ENCODE measurements at regions not wholly inside any gene's neighbourhood (a gene's known extent, or its start where the extent isn't known, plus 50 kb on each side); places are given as distances from the start of the nearest gene placed in this dataset.

DNA sequence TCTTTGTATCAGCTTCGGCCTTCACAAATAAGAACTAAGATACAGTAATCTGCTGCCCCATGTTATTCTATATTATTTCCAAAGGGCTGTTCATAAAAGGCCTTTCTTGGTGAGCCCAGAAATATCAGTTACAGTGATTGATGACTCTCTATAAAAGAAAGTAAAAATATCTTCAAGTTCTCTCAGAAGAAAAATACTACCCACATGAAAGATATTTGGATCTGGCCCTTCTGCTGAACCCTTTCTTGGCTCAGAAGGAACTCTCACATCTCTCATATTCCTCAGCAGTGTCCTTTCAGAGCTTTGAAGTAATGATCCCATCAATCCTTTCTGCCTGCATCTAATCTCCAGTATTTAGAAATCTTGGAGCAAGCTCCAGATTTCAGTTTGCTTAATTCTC is 76.3 kb upstream of the SLITRK1 start:
- H3K27me3 ChIP-seq (ENCODE audit: insufficient read depth, low read depth, severe bottlenecking) = no peaks in the 10 kb centered on the region
- no peak overlapping the region for H3K27ac ChIP-seq
- H3K4me3 ChIP-seq (ENCODE audit: low read depth, low read length) = no peak overlapping the region
- TF ChIP-seq, protein P1, sequence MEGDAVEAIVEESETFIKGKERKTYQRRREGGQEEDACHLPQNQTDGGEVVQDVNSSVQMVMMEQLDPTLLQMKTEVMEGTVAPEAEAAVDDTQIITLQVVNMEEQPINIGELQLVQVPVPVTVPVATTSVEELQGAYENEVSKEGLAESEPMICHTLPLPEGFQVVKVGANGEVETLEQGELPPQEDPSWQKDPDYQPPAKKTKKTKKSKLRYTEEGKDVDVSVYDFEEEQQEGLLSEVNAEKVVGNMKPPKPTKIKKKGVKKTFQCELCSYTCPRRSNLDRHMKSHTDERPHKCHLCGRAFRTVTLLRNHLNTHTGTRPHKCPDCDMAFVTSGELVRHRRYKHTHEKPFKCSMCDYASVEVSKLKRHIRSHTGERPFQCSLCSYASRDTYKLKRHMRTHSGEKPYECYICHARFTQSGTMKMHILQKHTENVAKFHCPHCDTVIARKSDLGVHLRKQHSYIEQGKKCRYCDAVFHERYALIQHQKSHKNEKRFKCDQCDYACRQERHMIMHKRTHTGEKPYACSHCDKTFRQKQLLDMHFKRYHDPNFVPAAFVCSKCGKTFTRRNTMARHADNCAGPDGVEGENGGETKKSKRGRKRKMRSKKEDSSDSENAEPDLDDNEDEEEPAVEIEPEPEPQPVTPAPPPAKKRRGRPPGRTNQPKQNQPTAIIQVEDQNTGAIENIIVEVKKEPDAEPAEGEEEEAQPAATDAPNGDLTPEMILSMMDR (IDR thresholded peaks at IDR 0.05; ENCODE audit: low read depth, low read length) = no peak
- no peaks in the 10 kb centered on the region for H3K9me3 ChIP-seq (ENCODE audit: severe bottlenecking)
- DNase-seq = no peak
- H3K36me3 ChIP-seq = no peaks in the 10 kb centered on the region

DNA sequence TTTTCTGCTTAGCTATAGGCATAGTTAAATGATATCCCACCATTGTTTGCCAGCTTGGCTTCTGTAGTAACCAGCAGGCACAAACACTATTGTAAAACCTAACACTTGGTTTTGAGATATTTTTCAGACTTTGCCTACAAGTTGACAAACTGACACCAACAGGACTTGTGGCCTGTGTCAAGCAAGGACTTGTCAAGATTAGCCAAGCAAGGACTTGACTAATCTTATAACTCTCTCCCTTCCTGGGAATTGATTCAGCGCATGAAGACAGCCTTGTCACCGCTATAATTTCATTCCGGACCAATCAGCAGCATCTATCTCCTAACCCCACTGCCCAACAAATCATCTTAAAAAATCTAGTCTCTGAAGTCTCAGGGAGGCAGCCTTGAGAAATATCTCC is 72.7 kb upstream of the SLITRK1 start:
- Histone ChIP-seq H3K27me3 (ENCODE audit: insufficient read depth, low read depth, severe bottlenecking) (no peaks in the 10 kb centered on the region), H3K27ac (no peak overlapping the region), H3K4me3 (ENCODE audit: low read depth, low read length) (no peak overlapping the region), H3K36me3 (no peaks in the 10 kb centered on the region), H3K9me3 (ENCODE audit: severe bottlenecking) (no peaks in the 10 kb centered on the region)
- TF ChIP-seq, protein P1 (IDR thresholded peaks at IDR 0.05; ENCODE audit: low read depth, low read length) = no peak
- no peak for DNase-seq

DNA sequence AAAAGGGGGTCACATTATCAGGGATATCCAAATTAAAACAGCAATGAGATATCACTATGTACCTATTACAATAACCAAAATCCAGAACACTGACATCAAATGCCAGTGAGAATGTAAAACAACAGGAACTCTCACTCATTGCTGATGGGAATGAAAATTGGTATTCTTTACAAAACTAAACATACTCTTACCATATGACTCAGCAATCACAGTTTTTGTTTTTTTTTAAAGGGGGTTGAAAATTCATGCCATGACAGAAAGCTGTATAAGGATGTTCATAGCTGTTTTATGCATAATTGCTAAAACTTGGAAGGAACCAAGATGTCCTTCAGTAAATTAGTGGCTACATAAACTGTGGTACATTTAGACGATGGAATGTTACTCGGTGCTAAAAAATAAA is 71.6 kb upstream of the SLITRK1 start:
- Histone ChIP-seq H3K27me3 (ENCODE audit: insufficient read depth, low read depth, severe bottlenecking) (no peaks in the 10 kb centered on the region), H3K27ac (no peak overlapping the region), H3K9me3 (ENCODE audit: severe bottlenecking) (no peaks in the 10 kb centered on the region), H3K4me3 (ENCODE audit: low read depth, low read length) (no peak overlapping the region), H3K36me3 (no peaks in the 10 kb centered on the region)
- TF ChIP-seq, protein P1 (IDR thresholded peaks at IDR 0.05; ENCODE audit: low read depth, low read length) = no peak
- DNase-seq = no peak

DNA sequence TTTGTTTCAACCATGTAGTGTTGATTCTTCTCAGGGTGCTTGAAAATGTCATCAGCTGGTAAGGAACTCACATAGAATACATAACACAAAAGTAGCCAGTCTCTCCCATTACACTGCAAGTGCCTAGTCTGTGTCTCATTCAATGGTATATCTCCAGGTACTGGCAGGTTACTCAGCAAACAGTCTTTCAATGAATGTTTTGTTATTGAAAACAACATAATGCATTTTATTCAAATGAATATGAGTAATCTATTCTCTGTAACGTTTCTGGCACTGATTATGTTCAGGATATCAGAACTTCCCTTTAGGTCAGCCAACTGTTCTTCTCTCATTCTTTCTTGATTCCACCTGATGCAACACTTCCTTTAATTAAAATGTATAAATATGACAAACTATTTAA is 68.0 kb upstream of the SLITRK1 start:
- H3K27ac ChIP-seq = no peak overlapping the region
- no peaks in the 10 kb centered on the region for H3K9me3 ChIP-seq (ENCODE audit: severe bottlenecking)
- H3K27me3 ChIP-seq (ENCODE audit: insufficient read depth, low read depth, severe bottlenecking) = no peaks in the 10 kb centered on the region
- no peaks in the 10 kb centered on the region for H3K36me3 ChIP-seq
- no peak overlapping the region for H3K4me3 ChIP-seq (ENCODE audit: low read depth, low read length)
- no peak for DNase-seq
- TF ChIP-seq, protein P1 (IDR thresholded peaks at IDR 0.05; ENCODE audit: low read depth, low read length) = no peak

DNA sequence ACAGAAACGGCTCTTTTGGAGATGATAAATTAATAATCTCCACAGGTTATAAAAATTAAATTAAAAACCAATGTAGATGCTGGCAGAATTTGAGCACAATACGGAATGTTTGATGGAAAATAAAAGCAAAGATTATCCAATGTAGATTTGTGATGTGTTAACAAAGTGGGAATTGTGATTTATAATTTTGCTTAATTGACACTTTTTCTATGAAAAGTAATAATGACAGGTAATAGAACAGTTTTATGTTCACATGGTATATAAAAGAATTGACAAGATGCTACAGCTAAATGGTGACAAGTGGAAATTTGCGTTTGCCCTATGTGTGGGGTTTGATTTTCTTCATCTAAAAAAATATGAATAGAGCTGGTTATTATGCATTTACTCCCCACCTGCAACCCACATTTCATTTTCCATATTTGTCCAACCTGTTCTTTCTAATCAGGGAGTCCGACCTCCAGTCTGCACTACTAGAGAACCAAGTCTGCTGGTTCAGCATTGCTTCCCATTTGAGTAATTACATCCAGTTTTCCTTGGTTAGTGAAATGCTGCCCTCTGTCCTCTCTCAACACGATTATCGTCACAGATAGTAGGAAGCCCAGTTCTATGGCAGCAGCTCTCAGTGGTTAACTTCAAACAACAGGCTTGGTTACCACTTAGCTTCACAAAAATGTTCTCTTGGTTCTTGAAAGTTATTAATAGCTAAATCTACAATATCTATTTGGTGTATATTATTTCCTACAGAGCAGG is 61.4 kb upstream of the SLITRK1 start:
- H3K27me3 ChIP-seq (ENCODE audit: insufficient read depth, low read depth, severe bottlenecking) = no peaks in the 10 kb centered on the region
- H3K27ac ChIP-seq = no peak overlapping the region
- H3K36me3 ChIP-seq = no peaks in the 10 kb centered on the region
- peaks cover 5% of the 10 kb centered on the region for H3K9me3 ChIP-seq (ENCODE audit: severe bottlenecking)
- H3K4me3 ChIP-seq (ENCODE audit: low read depth, low read length) = no peak overlapping the region
- peak; percentile 37 for DNase-seq
- TF ChIP-seq, protein P1 (IDR thresholded peaks at IDR 0.05; ENCODE audit: low read depth, low read length) = peak; percentile 29; the same call in 1 of the 2 replicates
